HCT116 (cell line): ENCODE measurements at regions not wholly inside any gene's neighbourhood (a gene's known extent, or its start where the extent isn't known, plus 50 kb on each side); places are given as distances from the start of the nearest gene placed in this dataset.

Source experiments
- ATAC-seq: fragments of 200-7000 bp; cut with Tn5 transposase; 2 replicates; pipeline ENCODE4 v1.9.1; 2020; ENCODE audit warnings: mild to moderate bottlenecking, moderate library complexity
- BruUV-seq: library from RNA; stranded (reverse); fragments of 400-500 nt; replicated peaks from 2 replicates; lab custom pipeline; 2021; lab: Mats Ljungman, UMichigan
- CTCF ChIA-PET: fragments of 300-600 bp; sonication (Branson Sonifier 250); formaldehyde crosslinking; loops from one replicate; lab custom pipeline; 2021; ENCODE audit warnings: antibody characterized with exemption; lab: Charles Lee
- POLR2A ChIA-PET: fragments of 300-600, 350-600 bp; sonication (Branson Sonifier 250); formaldehyde crosslinking; loops from one replicate; lab custom pipeline; 2021; ENCODE audit warnings: antibody characterized with exemption; lab: Charles Lee
- RAD21 ChIA-PET, 2 experiments: fragments of 300-600 bp; sonication (Branson Sonifier 250); formaldehyde crosslinking; loops; one replicate each; lab custom pipeline; 2023; ENCODE audit warnings: low total read pairs in 2 of 2; ENCODE audit not compliant: uncharacterized antibody in 2 of 2, unreplicated experiment in 2 of 2, low non-redundant PET in 1 of 2; lab: Charles Lee
- DNase-seq: peaks from one replicate; pipeline ENCODE4 v3.0.0-alpha.2; 2010; ENCODE audit warnings: low read depth, low spot score
- H2AFZ ChIP-seq: fragments of 200-600 bp; shearing (Covaris generic), sonication (generic); 2 replicates; pipeline ENCODE4 v1.6.1; 2017; ENCODE audit warnings: low read depth, mixed run types, mixed read lengths, antibody characterized with exemption, low read length; ENCODE audit not compliant: poor library complexity, severe bottlenecking
- H3K27ac ChIP-seq: 2 replicates; pipeline ENCODE4 v1.5.1; 2012; ENCODE audit warnings: low read depth, low read length
- H3K27me3 ChIP-seq: fragments of 200-600 bp; sonication (generic); 2 replicates; pipeline ENCODE4 v1.6.1; 2016; ENCODE audit warnings: mixed run types, low read length, mixed read lengths; ENCODE audit not compliant: insufficient read depth
- H3K36me3 ChIP-seq, 2 experiments: fragments of 200-500 bp in 1 of 2; fragments of 200-600 bp in 1 of 2; sonication (Bioruptor generic) in 1 of 2; sonication (generic) in 1 of 2; 2 replicates each; pipeline versions ENCODE4 v1.5.1 to v1.6.1; 2014 to 2016; ENCODE audit warnings: low read length in 2 of 2, inconsistent platforms in 1 of 2, mixed read lengths in 1 of 2, mixed run types in 1 of 2; ENCODE audit not compliant: insufficient read depth in 2 of 2, control insufficient read depth in 1 of 2
- H3K4me1 ChIP-seq, 2 experiments: fragments of 200-600 bp in 1 of 2; sonication (generic) in 1 of 2; 2 replicates each; pipeline versions ENCODE4 v1.5.1 to v1.6.1; 2012 to 2017; ENCODE audit warnings: low read length in 2 of 2, inconsistent platforms in 1 of 2, mild to moderate bottlenecking in 1 of 2, mixed read lengths in 1 of 2, mixed run types in 1 of 2, moderate library complexity in 1 of 2; ENCODE audit not compliant: insufficient read depth in 2 of 2, control insufficient read depth in 1 of 2
- H3K4me2 ChIP-seq: fragments of 200-600 bp; sonication (generic); 2 replicates; pipeline ENCODE4 v1.6.1; 2017; ENCODE audit warnings: mixed run types, low read length, mixed read lengths
- H3K4me3 ChIP-seq, 2 experiments: fragments of 200-600 bp in 1 of 2; sonication (generic) in 1 of 2; replicated peaks in 1 of 2; 2 replicates each; pipeline ENCODE4 v1.5.1; 2011 to 2016; ENCODE audit warnings: low read length in 2 of 2, control low read depth in 1 of 2, low read depth in 1 of 2, mild to moderate bottlenecking in 1 of 2, mixed read lengths in 1 of 2, mixed run types in 1 of 2
- H3K79me2 ChIP-seq: fragments of 200-600 bp; sonication (generic); 2 replicates; pipeline ENCODE4 v1.6.1; 2017; ENCODE audit warnings: mild to moderate bottlenecking, mixed run types, low read length, moderate library complexity, mixed read lengths; ENCODE audit not compliant: insufficient read depth
- H3K9ac ChIP-seq: fragments of 200-600 bp; sonication (generic); 2 replicates; pipeline ENCODE4 v1.6.1; 2016; ENCODE audit warnings: low read length, mixed read lengths
- H3K9me2 ChIP-seq: fragments of 200-600 bp; sonication (generic), shearing (Covaris generic); 2 replicates; pipeline ENCODE4 v1.6.1; 2017; ENCODE audit warnings: mixed run types, mild to moderate bottlenecking, moderate library complexity; ENCODE audit not compliant: insufficient read depth
- H3K9me3 ChIP-seq, 2 experiments: fragments of 200-500 bp in 1 of 2; fragments of 200-600 bp in 1 of 2; sonication (Bioruptor generic) in 1 of 2; sonication (generic) in 1 of 2; 2 replicates each; pipeline ENCODE4 v1.6.1; 2014 to 2017; ENCODE audit warnings: low read length in 2 of 2, mixed read lengths in 2 of 2, inconsistent platforms in 1 of 2, low read depth in 1 of 2, mild to moderate bottlenecking in 1 of 2, mixed run types in 1 of 2, moderate library complexity in 1 of 2; ENCODE audit not compliant: control insufficient read depth in 1 of 2, insufficient read depth in 1 of 2
- H4K20me1 ChIP-seq: fragments of 200-600 bp; sonication (generic), shearing (Covaris generic); 2 replicates; pipeline ENCODE4 v1.6.1; 2017; ENCODE audit warnings: mixed run types, mild to moderate bottlenecking, moderate library complexity; ENCODE audit not compliant: insufficient read depth
- EZH2 ChIP-seq: fragments of 200-600 bp; sonication (generic); IDR thresholded peaks from 2 replicates; pipeline ENCODE4 v1.6.1; 2017; ENCODE audit warnings: antibody characterized with exemption, mixed run types
- EZH2phosphoT487 ChIP-seq: fragments of 200-600 bp; IDR thresholded peaks from 2 replicates; pipeline ENCODE4 v1.6.1; 2018; ENCODE audit warnings: antibody characterized with exemption, borderline replicate concordance
- JUND ChIP-seq: IDR thresholded peaks from 2 replicates; pipeline ENCODE4 v1.6.1; 2012
- TCF7L2 ChIP-seq: IDR thresholded peaks from 2 replicates; pipeline ENCODE4 v1.7.0; 2011; ENCODE audit warnings: borderline replicate concordance, inconsistent platforms; ENCODE audit not compliant: insufficient read depth, insufficient read length; ENCODE audit errors: extremely low read depth
- intact Hi-C: fragments of 100-400 bp; cut with micrococcal nuclease; formaldehyde crosslinking; loops from 2 replicates; pipeline ENCODE4 v1.10.0; 2022
- TF ChIP-seq, protein P1 (sequence below): IDR thresholded peaks from 2 replicates; pipeline ENCODE4 v1.6.1; 2011; ENCODE audit warnings: mild to moderate bottlenecking, low read length, moderate library complexity; ENCODE audit not compliant: insufficient replicate concordance; ENCODE audit errors: extremely low read depth

- no peak overlapping the region for H3K4me3 ChIP-seq
- POLR2A ChIA-PET, result no interaction called here
- RAD21 ChIA-PET, result no interaction called here
- no peak overlapping the region for H3K9ac ChIP-seq
- H3K4me1 ChIP-seq, result peaks cover 0 to 14% of the 10 kb centered on the region in 2 experiments; a peak in 2 of 4 replicates
- no peak overlapping the region for H3K4me2 ChIP-seq
- no peak for TF ChIP-seq EZH2phosphoT487
- TF ChIP-seq, protein P1, sequence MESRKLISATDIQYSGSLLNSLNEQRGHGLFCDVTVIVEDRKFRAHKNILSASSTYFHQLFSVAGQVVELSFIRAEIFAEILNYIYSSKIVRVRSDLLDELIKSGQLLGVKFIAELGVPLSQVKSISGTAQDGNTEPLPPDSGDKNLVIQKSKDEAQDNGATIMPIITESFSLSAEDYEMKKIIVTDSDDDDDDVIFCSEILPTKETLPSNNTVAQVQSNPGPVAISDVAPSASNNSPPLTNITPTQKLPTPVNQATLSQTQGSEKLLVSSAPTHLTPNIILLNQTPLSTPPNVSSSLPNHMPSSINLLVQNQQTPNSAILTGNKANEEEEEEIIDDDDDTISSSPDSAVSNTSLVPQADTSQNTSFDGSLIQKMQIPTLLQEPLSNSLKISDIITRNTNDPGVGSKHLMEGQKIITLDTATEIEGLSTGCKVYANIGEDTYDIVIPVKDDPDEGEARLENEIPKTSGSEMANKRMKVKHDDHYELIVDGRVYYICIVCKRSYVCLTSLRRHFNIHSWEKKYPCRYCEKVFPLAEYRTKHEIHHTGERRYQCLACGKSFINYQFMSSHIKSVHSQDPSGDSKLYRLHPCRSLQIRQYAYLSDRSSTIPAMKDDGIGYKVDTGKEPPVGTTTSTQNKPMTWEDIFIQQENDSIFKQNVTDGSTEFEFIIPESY, result no peak
- intact Hi-C loops, result no loop called here
- DNase-seq, result no peak
- no peaks in the 10 kb centered on the region for H3K79me2 ChIP-seq
- no peak for ATAC-seq
- CTCF ChIA-PET, result no interaction called here
- no peaks in the 10 kb centered on the region for H3K9me2 ChIP-seq
- no peaks in the 10 kb centered on the region for H4K20me1 ChIP-seq
- H3K9me3 ChIP-seq, result no peaks in the 10 kb centered on the region
- no peak overlapping the region for H3K27ac ChIP-seq
- no peaks in the 10 kb centered on the region for H3K27me3 ChIP-seq
- no peaks in the 10 kb centered on the region for H3K36me3 ChIP-seq
- no peak overlapping the region for H2AFZ ChIP-seq
- BruUV-seq, result no TSS peak
These were observed 189.6 kb downstream of the MAFB start for GRCh38 chr20:40499391-40499790.

DNA sequence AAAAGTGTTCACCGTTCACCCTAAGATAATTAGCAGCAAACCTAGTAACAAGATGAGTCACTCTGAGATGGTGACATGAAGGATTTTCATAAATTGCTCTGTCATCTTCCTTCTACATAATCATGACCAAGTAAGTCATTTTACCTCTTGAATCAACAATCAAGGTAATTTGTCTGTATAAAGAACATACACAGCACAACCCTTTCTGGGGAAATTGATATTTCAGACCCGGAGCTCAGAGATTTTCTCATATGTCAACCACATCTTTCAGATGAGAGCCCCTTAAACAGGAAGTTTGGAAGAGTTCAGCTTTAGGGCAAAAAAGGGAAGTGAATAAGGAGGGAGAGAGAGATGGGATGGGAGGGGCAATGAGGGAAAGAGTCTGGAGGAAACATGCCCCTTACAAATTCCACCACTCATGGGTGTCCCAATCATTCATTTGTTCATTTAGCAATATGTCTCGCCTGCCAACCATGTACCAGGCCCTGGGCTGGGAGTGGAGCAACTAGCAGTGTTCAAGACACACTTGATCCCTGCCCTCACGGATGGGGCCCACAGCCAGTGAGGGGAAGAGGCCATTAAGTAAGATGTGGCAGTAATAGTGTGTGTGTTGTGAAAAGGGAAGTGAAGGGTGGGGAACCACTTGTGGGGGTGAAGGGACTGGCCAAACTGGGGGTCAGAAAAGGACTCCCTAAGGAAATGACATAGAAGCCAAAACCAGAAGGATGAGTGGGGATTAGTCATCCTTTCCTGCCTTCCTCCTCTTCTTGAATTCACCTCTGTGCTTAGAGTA lies 190.9 kb downstream of the MAFB start:
- no peak for ATAC-seq
- Histone ChIP-seq H3K36me3 (no peaks in the 10 kb centered on the region), H3K4me2 (peak overlapping the region; percentile 52), H3K4me3 (peak overlapping the region in 1 of 2 experiments; percentile 13; a peak in 1 of 4 replicates), H3K4me1 (peaks cover 0 to 26% of the 10 kb centered on the region in 2 experiments; a peak in 2 of 4 replicates), H2AFZ (peak overlapping the region; percentile 48), H3K9ac (no peak overlapping the region), H4K20me1 (no peaks in the 10 kb centered on the region), H3K9me2 (no peaks in the 10 kb centered on the region), H3K27me3 (no peaks in the 10 kb centered on the region), H3K79me2 (no peaks in the 10 kb centered on the region), H3K9me3 (no peaks in the 10 kb centered on the region), H3K27ac (no peak overlapping the region)
- ChIA-PET POLR2A (no interaction called here), RAD21 (no interaction called here), CTCF (no interaction called here)
- BruUV-seq, result no TSS peak
- DNase-seq, result no peak
- intact Hi-C loops, result no loop called here
- TF ChIP-seq EZH2 (no peak), TCF7L2 (no peak), JUND (0 out of 2 replicates have a peak, but pooled peaks have one; percentile 16)
